GM19463 (cell line): ENCODE measurements at regions not wholly inside any gene's neighbourhood (a gene's known extent, or its start where the extent isn't known, plus 50 kb on each side); places are given as distances from the start of the nearest gene placed in this dataset.

Experiments used
- ATAC-seq: cut with Tn5 transposase; IDR thresholded peaks from one replicate; pipeline ENCODE4 v1.9.1; 2021; ENCODE audit warnings: mild to moderate bottlenecking, moderate library complexity; ENCODE audit not compliant: unreplicated experiment

DNA sequence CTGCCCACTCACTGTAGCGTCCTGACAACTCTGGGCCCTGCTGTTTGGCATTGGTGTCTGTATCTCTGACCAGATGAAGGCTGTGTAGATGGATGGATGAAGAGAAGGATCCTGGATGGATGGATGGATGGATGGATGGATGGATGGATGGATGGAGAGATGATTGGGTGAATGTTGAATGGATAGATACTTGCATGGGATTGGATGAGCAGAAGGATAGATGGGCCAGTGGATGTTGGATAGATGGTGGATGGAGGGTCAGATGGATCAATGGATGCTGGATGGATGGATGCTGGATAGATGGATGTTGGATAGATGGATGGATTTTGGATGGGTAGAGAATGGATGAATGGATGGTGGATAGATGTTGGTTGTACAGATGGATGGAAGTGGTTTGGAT is 179.6 kb upstream of the GSE1 start:
- ATAC-seq: no peak

DNA sequence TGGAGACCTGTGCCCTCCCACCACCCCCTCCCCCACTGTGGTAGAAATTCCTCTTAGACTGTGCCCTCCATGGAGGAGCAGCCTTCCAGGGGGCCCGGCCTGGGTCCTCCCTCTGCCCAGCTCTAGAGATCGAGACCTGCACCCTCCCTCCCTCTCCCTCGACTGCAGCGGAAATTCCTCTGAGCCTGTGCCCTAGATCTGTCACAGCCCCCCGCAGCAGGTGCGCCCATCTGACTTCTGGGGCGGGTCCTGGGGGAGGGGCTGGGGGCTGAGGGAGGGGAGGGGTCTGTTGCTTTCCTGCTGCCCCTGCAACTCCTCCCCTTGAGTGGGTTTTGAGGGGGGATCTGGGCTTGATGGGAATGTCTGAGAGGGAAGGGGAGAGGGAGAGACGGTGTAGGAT is 177.8 kb upstream of the GSE1 start:
- ATAC-seq: no peak

DNA sequence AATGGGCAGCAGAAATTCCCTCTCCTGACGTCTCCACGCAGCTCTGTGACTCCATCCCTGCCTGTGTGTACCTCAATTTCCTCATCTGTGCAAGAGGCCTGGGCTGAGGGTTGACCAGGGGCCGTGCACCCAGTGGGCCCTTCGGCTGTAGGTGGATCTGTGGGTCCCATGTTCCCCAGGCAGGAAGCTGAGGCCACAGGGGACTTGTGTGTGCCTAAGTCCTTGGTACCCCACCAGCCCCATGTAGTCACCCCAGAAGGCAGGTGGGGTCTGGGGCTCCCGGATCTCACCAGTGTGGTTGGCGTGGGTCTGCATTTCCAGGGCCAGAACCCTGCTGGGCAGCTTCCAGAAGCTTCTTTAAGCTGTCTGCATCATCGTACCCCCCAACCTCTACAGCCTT is 177.4 kb upstream of the GSE1 start:
- no peak for ATAC-seq

DNA sequence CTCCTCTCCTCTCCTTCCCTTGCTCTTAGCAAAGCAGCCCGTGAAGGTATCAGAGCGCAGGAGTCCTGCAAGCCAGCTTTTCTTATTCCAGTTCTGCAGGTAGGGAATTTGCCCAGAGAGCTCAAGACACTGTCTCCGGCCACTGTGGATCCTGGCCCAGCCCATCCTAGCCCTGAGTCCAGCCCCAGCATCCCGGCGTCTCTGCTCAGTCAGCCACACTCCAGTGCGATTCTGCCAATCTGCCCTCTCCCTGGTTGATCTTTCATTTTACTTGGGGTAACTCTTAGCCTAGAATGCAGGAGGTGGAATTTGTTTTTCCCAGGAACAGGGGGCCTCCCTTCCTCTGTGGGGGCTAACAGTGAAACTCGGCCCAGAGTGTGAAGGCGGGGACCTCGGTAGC is 176.9 kb upstream of the GSE1 start:
- ATAC-seq: no peak

DNA sequence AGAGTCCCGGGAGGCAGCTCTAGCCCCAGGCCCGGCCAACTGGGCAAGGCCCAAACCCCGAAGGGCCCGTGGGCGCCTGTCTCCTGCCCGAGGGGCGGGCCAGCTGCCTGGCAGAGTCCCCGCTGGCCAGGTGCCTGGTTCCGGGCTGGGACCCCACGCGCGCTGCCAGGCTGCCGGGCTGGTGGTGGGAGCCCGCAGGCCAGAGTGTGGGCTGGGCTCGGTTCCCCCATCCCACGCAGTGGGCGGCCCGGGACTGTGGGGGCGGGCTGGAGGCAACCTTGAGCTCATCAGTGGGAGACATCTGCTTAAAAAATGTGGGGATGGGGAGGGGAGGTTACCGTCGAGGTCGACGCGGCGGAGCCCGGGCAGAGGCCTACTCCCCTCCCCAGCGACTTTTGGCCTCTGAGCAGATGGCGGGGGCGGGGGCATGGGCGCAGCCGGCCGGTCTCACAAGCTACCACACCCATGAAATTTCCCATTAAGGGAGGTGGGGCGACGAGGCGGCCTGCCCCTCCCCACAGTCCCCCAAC is 176.4 kb upstream of the GSE1 start:
- no peak for ATAC-seq

DNA sequence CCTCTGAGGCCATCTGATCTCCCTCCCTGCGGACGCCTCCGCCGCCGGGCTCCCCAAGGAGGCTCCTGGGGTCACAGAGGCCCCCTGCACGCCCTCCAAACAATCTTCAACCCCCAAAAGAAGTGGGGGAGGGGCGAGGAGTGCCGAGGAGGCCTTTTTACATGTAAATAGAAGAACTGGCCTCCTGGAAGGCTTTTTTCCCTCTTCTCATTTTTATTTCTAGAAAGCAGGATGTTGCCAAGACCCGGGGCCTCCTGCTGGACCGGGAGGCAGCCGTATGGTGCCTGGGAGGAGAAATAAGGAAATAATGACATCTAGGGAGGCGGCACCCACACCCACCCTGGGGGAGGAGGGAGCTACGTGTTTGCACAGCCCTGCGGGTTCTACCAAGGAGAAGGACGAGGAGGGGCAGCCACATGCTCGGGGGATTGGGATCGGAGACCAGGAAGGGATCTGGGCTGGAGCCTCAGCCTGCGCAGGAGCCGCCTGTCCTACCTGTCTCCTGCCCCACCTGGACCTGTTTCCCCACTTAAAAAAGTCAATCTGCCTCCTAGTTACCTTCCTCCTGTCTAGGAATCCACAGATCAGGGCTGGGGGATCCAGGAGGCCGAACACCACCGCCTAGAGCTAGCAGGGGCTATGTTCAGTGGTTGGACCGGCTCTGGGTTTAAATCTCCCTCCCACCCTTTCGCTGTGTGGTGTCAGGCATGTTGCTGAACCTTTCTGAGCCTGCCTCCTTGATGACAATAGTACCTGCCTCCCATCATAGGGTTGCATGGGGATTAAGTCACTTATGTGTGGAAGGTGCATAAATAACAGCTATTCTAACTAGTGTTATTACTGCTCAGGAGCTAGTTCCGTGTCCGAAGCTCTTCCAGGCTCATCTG is 175.7 kb upstream of the GSE1 start:
- ATAC-seq: no peak

DNA sequence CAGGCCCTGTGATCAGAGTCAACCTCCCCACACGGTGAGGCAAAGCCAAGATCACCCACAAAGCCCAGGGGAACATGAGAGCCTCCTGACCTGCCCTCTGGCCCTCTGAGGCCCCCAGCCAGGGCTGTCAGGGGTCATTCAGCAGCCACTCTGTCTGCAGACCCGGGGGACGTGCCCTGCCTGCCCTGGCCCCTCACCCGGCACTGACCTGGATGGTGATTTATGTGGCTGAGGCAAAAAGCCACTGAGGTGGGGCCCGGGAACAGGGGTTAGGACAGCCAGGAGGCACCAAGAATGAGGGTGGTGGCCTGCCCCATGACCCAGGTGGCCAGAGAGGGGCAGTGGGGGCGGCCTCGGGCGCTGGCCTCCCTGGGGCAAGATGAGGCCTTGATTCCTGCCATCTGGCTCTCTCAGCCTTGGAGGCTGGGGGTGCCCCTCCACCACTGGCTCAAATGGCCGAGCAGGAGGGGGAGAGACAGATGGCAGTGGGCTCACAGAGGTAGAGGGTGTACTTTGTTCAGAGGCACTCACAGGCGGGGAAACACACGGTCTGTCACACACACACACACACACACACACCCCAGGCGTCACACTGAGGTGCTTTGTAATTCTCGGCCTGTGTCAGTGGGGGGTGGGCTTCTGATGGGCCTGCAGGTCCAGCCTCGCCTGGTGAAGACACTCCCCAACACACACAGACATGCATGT is 174.0 kb upstream of the GSE1 start:
- ATAC-seq: no peak

DNA sequence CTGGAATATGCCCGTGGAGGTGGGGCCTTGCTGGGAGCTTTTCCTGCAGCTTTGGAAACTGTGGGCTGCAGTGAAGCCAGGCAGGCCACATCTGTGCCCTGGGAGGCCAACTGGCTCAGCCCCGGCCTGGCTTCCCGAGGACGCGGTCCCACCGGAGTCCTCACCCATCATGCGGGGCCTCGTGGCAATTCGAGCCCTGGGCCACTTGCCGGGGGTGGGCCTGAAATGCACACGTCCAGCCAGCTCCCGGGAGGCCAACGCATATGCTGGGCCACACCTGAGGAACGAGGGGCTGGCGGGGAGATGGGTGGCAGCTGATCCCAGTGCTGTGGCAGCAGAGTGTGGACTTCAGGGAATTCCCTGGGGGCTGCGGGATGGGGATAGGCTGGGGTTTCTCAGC is 172.4 kb upstream of the GSE1 start:
- ATAC-seq: no peak

DNA sequence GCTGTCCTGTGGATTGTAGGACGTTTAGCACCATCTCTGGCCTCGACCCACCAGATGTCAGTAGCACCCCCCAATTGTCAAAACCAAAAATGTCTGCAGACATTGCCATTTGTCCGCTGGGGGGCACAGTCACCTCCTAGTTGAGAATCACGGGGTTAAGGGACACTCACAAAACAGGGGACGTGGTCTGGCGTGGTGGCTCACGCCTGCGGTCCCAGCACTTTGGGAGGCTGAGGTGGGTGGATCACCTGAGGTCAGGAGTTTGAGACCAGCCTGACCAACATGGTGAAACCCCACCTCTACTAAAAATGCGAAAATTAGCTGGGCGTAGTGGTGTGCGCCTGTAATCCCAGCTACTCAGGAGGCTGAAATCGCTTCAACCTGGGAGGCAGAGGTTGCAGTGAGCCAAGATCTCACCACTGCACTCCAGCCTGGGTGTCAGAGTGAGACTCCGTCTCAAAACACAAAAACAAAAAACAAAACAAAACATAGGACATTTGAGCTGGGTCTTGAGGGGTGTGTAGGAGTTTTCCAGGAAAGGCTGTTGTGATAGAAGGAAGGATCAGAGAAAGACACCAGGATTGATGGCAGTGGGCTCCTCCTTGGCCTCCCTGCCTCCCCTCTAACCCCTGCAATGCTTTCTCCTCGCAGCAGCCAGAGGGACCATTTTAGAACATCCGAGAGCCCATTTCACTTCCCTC is 171.8 kb upstream of the GSE1 start:
- no peak for ATAC-seq

DNA sequence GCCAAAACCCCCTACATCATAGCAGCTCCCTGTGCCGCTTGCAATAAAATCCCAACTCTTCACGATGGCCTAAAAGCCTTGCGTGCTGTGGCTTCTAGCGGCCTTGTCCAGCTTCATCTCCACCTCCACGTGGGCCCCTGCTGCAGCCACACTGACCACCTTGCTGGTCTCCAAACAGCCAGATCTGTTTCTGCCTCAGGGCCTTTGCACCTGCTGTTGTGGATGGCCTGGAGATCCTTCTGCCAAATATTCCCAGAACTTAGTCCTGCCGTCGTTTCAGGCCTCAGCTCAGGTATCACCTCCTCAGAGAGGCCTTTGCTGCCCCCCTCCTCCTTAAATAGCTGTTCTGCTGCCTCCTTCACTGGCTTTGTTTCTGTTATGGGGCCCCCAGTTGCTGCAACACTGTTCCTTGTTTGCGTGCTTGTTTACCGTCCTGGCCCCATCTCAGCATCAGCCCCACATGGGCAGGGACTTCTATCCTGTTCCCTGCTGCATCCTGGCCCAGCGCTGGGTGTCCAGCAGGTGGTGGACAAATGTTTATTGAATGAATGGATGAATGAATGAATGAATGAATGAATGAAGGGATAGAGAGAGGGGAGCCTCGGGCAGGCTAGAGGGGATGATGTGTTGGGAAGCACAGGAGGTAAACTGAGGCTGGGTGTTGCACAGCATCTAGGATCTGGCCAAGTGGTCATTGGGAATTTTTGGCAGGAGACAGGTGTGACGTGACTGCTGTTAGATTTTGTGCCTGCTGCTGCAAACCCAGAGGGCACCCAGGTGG is 171.0 kb upstream of the GSE1 start:
- no peak for ATAC-seq

DNA sequence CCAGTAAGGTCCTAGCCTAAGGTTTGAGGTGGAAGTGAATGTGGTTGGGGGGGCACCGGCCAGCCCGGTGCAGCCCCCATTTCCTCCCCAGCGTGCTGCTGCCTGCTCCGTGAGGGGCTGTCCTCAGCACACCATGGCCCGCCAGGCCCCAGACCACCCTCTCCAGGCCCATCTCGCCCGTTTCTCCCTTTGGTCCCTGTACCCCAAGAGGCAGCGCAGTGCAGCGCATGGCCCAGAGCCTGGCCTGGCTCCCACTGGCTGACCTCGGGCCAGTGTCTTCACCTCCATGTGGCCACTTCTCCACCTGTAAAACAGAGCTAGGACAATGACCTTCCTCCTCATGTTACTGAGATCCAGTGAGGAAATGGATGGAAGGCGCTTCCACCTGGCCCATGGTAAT is 170.0 kb upstream of the GSE1 start:
- ATAC-seq: no peak

DNA sequence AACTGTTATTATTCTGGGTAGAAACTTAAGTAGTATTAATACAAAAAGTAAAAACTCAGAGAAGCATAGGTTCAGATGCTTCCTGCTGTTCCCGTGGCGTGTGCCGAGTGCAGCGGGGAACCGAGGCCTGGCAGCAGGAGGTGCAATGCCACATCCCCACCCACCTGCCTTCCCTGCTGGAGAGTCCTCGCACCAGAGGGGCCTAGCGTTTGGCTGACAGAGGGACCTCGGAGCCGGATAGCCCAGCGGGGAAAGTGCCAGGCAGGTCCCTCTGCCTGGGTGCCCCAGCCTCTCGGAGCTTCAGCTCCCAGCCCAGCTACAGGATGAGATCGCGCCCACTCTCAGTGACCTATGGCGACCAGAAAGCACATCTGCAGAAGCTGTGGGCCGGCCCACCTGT is 169.6 kb upstream of the GSE1 start:
- ATAC-seq: no peak

DNA sequence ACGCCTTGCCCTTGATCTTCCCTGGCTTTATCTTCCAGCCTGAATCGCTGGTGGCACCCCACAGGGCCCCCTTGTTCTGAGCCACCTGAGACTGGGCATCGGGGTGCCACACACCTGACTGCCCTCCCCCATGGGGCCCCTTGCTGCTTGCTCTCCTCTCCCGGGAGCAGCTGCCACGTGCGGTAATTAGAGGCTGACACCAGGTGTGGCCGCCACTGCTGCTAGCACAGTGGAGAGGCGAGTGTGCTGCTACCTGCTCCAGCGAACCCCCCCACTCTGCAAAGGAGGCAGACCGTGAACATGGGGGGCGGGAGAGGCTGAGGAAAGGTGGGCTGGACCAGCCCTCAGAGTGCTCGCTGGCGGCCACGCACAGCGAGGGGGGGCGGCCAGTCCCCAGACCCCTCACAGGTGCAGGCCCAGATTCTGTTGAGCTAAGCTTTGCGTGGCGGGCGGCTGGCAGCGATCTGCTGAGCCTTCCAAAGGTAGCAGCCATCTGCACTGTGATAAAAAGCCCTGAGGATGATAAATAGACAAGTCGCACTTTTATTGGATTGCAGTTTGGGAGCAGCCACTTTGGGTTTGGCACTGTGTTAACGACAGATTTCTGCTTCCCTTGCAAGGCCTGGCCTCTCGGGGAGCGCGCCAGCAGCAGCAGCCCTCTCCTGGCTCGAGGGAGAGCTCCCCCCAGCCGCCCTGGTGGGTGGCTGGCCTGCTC is 167.9 kb upstream of the GSE1 start:
- no peak for ATAC-seq

DNA sequence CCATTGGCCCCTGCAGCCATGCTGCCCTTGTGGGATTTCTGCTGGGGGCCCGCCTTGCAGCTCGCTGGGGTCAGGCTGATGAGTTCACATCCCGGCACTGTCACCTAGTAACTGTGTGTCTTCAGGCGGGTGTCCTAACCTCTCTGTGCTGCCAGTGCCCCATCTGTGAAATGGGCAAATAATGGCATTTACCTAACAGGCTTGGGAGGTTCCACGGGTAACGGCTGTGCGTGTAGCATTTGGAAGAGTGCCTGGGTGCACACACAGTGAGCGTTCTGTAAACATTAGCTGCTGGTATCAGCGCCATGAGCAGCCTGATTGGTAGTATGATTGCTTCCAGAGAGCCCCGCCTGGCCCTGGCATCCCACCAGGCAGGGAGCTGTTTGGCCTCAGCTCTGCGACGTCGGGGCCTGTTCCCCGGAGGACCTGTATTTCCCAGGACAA is 167.3 kb upstream of the GSE1 start:
- no peak for ATAC-seq

DNA sequence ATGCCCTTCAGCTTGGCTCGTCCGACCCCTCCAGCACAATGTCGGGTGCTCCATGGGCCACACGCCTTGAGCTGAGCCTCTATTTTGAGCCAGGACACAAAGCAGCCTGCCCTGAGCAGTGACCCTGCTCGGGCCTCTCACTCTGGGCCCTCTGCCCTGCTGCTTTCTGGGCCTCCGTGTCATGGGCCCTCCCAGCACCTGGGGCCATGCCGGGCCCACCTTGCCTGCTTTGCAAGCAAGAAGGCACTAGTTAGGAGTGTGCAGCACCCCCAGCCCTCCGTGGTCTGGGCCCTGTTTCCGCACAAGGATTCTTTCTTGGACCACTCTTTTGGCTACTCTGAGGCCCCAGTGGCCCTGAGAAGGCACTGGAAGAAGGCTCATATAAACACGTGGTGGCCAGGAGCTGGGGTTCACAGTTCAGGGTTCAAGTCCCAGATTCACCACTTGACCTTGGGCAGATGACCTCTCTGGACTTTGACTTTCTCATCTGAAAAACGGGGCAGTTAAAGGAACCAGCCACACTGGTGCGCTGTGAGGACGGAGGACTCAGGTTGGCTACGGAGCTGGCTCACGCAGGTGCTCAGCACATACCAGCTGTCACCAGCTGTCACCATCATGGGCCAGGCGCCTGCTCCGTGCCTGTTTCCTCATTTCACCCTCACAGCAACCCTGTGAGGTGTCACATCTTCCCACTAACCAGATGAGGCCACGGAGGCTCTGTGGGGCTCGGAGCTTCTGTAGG is 166.0 kb upstream of the GSE1 start:
- peak; percentile 88 for ATAC-seq

DNA sequence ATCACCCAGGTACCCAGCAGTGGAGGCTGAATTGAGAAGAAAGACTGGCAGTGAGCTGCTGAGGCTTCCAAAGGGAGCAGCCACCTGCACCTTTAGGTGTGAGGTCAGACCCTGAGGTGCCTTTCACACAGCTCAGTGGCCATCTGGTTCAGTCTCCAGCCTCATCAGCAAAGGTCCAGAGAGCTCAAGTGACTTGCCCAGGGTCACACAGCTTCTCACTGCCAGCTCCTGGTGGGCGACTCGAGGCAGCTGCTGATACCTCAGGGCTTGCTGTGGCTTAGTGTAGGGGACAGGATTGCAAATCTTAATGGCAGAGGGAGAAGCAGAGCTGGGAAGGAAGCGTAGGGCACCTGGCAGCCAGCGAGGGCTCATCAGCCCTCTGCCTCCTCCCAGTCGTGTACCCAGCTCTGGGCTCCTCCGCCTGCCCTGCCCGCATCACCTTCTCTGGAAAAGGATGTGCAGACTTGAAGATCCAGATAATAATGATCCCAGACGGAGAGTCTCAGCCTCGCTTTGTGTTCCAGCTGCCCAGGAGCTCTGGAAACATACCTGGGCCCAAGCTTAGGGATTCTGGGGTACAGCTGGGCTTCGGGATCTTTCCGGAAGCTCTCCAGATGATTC is 165.3 kb upstream of the GSE1 start:
- ATAC-seq: no peak

DNA sequence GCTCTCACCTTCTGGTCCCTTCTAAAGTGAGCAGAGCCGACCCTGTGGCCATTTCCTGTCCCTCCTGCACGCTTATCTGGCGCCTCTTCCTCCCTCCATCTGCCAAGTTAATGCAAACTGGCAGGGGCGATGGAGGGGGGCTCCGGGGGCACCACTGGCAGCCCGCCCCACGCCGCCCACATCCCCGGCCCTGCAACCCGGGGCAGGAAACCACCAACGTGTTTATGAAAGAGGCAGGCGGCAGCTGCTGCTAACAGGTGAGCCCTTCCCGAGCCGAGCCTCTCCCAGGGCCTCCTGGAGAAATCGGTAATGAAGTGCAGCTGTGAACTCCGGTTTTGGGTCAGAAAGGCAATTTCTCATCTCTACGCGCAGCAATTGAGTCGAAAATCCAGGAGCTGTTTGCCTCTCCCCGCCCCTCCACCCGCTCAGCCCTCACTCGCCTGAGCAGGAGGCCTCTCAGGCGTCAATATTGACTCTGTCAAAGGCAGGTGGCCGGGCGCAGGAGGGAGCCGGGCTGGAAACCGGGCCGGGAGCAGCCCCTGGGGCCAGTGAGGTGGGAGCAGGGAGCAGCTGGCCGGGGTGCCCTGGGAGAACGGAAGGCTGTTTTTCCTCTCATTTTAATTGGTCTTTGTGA is 164.4 kb upstream of the GSE1 start:
- ATAC-seq: no peak

DNA sequence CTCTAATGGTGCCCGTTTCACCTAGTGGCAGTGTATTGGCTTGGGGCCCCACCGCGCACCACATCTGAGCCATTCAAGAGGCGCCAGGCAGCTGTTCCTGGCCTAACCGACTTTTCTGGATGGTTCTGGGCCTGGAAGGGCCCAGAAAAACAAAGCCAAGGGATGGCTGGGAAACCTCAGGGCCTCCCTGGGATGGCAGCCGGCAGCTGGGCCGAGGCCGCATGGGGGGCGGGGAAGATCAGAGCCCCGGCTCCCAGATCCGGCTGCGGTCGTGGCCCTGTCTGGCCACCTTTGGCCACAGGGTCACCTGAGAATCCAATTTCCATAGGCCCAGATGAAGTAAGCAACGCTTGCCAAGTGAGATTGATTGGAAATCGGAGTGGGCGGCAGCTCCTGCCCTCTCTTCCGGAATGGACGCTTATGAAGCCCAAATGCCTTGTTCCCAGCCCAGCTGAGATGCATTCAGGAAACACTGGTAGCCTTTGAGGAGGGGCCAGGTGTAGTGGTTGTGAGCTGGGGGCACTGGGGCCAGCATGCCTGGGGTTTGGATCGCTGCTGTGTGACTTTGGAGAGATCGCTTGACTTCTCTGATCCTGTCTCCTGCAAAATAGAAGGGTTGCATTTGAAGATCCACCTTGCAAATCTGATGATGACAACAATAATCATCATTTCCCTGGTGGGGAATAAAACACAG is 163.8 kb upstream of the GSE1 start:
- no peak for ATAC-seq
